ENCODE measurements at regions not wholly inside any gene's neighbourhood (a gene's known extent, or its start where the extent isn't known, plus 50 kb on each side); places are given as distances from the start of the nearest gene placed in this dataset.

- H3K9me3 ChIP-seq, result no peaks in the 10 kb centered on the region
- ATAC-seq (no peak), DNase-seq (no peak)
- intact Hi-C loops (cut with DNase I, micrococcal nuclease), result no loop called here
- no peaks in the 10 kb centered on the region for H3K36me3 ChIP-seq (ENCODE audit: low read depth)
- H3K4me3 ChIP-seq, result no peak overlapping the region
- H3K4me1 ChIP-seq (ENCODE audit: low read depth), result no peaks in the 10 kb centered on the region
- TF ChIP-seq CTCF (IDR thresholded peaks at IDR 0.05), result no peak
Observed at GRCh38 chr10:9035355-9035754, 980.9 kb downstream of the GATA3 start.

- no peaks in the 10 kb centered on the region for H3K4me1 ChIP-seq (ENCODE audit: low read depth)
- TF ChIP-seq CTCF (IDR thresholded peaks at IDR 0.05), result no peak
- intact Hi-C loops (cut with DNase I, micrococcal nuclease), result no loop called here
- H3K36me3 ChIP-seq (ENCODE audit: low read depth), result no peaks in the 10 kb centered on the region
- no peak for DNase-seq
- no peaks in the 10 kb centered on the region for H3K9me3 ChIP-seq
- ATAC-seq, result no peak
- no peak overlapping the region for H3K4me3 ChIP-seq
Observed at GRCh38 chr10:9036711-9037204, 982.3 kb downstream of the GATA3 start.

- ATAC-seq, result no peak
- no peaks in the 10 kb centered on the region for H3K9me3 ChIP-seq
- no peak overlapping the region for H3K4me3 ChIP-seq
- intact Hi-C loops (cut with DNase I, micrococcal nuclease), result no loop called here
- H3K36me3 ChIP-seq (ENCODE audit: low read depth), result no peaks in the 10 kb centered on the region
- no peak for TF ChIP-seq CTCF (IDR thresholded peaks at IDR 0.05)
- DNase-seq, result no peak
- H3K4me1 ChIP-seq (ENCODE audit: low read depth), result no peaks in the 10 kb centered on the region
Observed at GRCh38 chr10:9038146-9038714, 983.7 kb downstream of the GATA3 start.

- no peaks in the 10 kb centered on the region for H3K4me1 ChIP-seq (ENCODE audit: low read depth)
- H3K4me3 ChIP-seq, result no peak overlapping the region
- DNase-seq (no peak), ATAC-seq (no peak)
- H3K9me3 ChIP-seq, result no peaks in the 10 kb centered on the region
- intact Hi-C loops (cut with DNase I, micrococcal nuclease), result no loop called here
- no peak for TF ChIP-seq CTCF (IDR thresholded peaks at IDR 0.05)
- no peaks in the 10 kb centered on the region for H3K36me3 ChIP-seq (ENCODE audit: low read depth)
Observed at GRCh38 chr10:9043466-9043865, 989.0 kb downstream of the GATA3 start.

- intact Hi-C loops (cut with DNase I, micrococcal nuclease), result no loop called here
- Histone ChIP-seq H3K4me1 (ENCODE audit: low read depth) (no peaks in the 10 kb centered on the region), H3K9me3 (no peaks in the 10 kb centered on the region), H3K4me3 (no peak overlapping the region), H3K36me3 (ENCODE audit: low read depth) (no peaks in the 10 kb centered on the region)
- ATAC-seq (no peak), DNase-seq (no peak)
- TF ChIP-seq CTCF (IDR thresholded peaks at IDR 0.05), result no peak
Observed at GRCh38 chr10:9045311-9045710, 990.8 kb downstream of the GATA3 start.

Measured in mucosa of descending colon (tissue), 3 donors.